IMR-90 (cell line): ENCODE measurements at regions not wholly inside any gene's neighbourhood (a gene's known extent, or its start where the extent isn't known, plus 50 kb on each side); places are given as distances from the start of the nearest gene placed in this dataset.

Source experiments
- ATAC-seq: fragments of 200-7000 bp; cut with Tn5 transposase; 2 replicates; pipeline ENCODE4 v1.9.1; 2020; ENCODE audit warnings: low read depth, mild to moderate bottlenecking, moderate library complexity
- BruUV-seq: library from RNA; stranded (reverse); fragments of 400-500 nt; replicated peaks from 2 replicates; lab custom pipeline; 2021; lab: Mats Ljungman, UMichigan
- CTCF ChIA-PET: fragments of 300-600 bp; formaldehyde crosslinking; extraction: SDS; loops from one replicate; lab custom pipeline; 2021; ENCODE audit warnings: antibody characterized with exemption; lab: Yijun Ruan, JAX
- POLR2A ChIA-PET: fragments of 300-600 bp; sonication (Branson Sonifier 250); formaldehyde crosslinking; loops from one replicate; lab custom pipeline; 2022; ENCODE audit warnings: antibody characterized with exemption; ENCODE audit not compliant: unreplicated experiment; lab: Charles Lee
- DNase-seq: peaks from one replicate; pipeline ENCODE4 v3.0.0; 2013
- H2AFZ ChIP-seq: replicated peaks from 2 replicates; pipeline ENCODE3; 2013; ENCODE audit warnings: low read length, mild to moderate bottlenecking; ENCODE audit not compliant: poor library complexity
- H2AK5ac ChIP-seq: 2 replicates; pipeline ENCODE4 v1.6.1; 2013; ENCODE audit warnings: low read depth, low read length, inconsistent platforms
- H2AK9ac ChIP-seq: replicated peaks from 2 replicates; pipeline ENCODE3; 2013; ENCODE audit warnings: mild to moderate bottlenecking, low read depth, low read length, moderate library complexity; ENCODE audit not compliant: poor library complexity
- H2BK120ac ChIP-seq: 2 replicates; pipeline ENCODE4 v1.6.1; 2013; ENCODE audit warnings: low read depth, low read length, inconsistent platforms
- H2BK15ac ChIP-seq: 3 replicates; pipeline ENCODE4 v1.6.1; 2013; ENCODE audit warnings: low read depth, low read length, inconsistent platforms
- H2BK20ac ChIP-seq: 2 replicates; pipeline ENCODE4 v1.6.1; 2013; ENCODE audit warnings: low read depth, mild to moderate bottlenecking, inconsistent platforms, low read length, moderate library complexity
- H2BK5ac ChIP-seq: 2 replicates; pipeline ENCODE4 v1.6.1; 2013; ENCODE audit warnings: mild to moderate bottlenecking, low read depth, low read length, inconsistent platforms; ENCODE audit not compliant: poor library complexity, severe bottlenecking
- H3K14ac ChIP-seq: replicated peaks from 2 replicates; pipeline ENCODE4 v1.6.1; 2013; ENCODE audit warnings: low read depth, low read length, inconsistent platforms
- H3K18ac ChIP-seq: 2 replicates; pipeline ENCODE4 v1.6.1; 2013; ENCODE audit warnings: low read depth, low read length, control low read depth
- H3K23ac ChIP-seq: 2 replicates; pipeline ENCODE4 v1.6.1; 2013; ENCODE audit warnings: low read depth, low read length, inconsistent platforms
- H3K27ac ChIP-seq: 2 replicates; pipeline ENCODE4 v1.5.1; 2013; ENCODE audit warnings: mild to moderate bottlenecking, control low read depth, low read length; ENCODE audit not compliant: insufficient read depth
- H3K27me3 ChIP-seq: 2 replicates; pipeline ENCODE4 v1.6.1; 2013; ENCODE audit warnings: low read length; ENCODE audit not compliant: control insufficient read depth, insufficient read depth
- H3K36me3 ChIP-seq: 2 replicates; pipeline ENCODE4 v1.6.1; 2013; ENCODE audit warnings: low read length, mixed read lengths; ENCODE audit not compliant: control insufficient read depth, insufficient read depth
- H3K4ac ChIP-seq: 2 replicates; pipeline ENCODE4 v1.6.1; 2013; ENCODE audit warnings: low read depth, low read length, inconsistent platforms
- H3K4me1 ChIP-seq: 2 replicates; pipeline ENCODE4 v1.6.1; 2013; ENCODE audit warnings: low read length, mixed read lengths; ENCODE audit not compliant: control insufficient read depth, insufficient read depth
- H3K4me2 ChIP-seq: 2 replicates; pipeline ENCODE4 v1.6.1; 2013; ENCODE audit warnings: low read depth, mild to moderate bottlenecking, control low read depth, low read length, moderate library complexity
- H3K4me3 ChIP-seq: 2 replicates; pipeline ENCODE4 v1.5.1; 2013; ENCODE audit warnings: low read depth, mild to moderate bottlenecking, control low read depth, low read length, moderate library complexity; ENCODE audit not compliant: insufficient read depth
- H3K56ac ChIP-seq: 2 replicates; pipeline ENCODE4 v1.6.1; 2013; ENCODE audit warnings: low read length, inconsistent platforms; ENCODE audit not compliant: insufficient read depth; ENCODE audit errors: extremely low read depth
- H3K79me1 ChIP-seq, 2 experiments: 2 replicates each; pipeline ENCODE4 v1.6.1; 2013; ENCODE audit warnings: low read length in 2 of 2, inconsistent platforms in 1 of 2, low read depth in 1 of 2
- H3K9ac ChIP-seq: 2 replicates; pipeline ENCODE4 v1.6.1; 2013; ENCODE audit warnings: low read depth, low read length, control low read depth
- H3K9me1 ChIP-seq: 2 replicates; pipeline ENCODE4 v1.6.1; 2013; ENCODE audit warnings: low read length, inconsistent platforms; ENCODE audit not compliant: insufficient read depth
- H3K9me3 ChIP-seq: 2 replicates; pipeline ENCODE4 v1.6.1; 2013; ENCODE audit warnings: low read length; ENCODE audit not compliant: control insufficient read depth, insufficient read depth
- H4K20me1 ChIP-seq: 2 replicates; pipeline ENCODE4 v1.6.1; 2013; ENCODE audit warnings: low read length, inconsistent platforms; ENCODE audit not compliant: insufficient read depth
- H4K5ac ChIP-seq: 2 replicates; pipeline ENCODE4 v1.6.1; 2013; ENCODE audit warnings: mild to moderate bottlenecking, low read depth, low read length, control low read depth
- H4K8ac ChIP-seq, 2 experiments: 2 replicates each; pipeline ENCODE4 v1.6.1; 2013; ENCODE audit warnings: low read depth in 2 of 2, low read length in 2 of 2, control low read depth in 1 of 2, inconsistent platforms in 1 of 2
- H4K91ac ChIP-seq: 2 replicates; pipeline ENCODE4 v1.6.1; 2013; ENCODE audit warnings: low read depth, low read length, inconsistent platforms; ENCODE audit not compliant: insufficient read depth
- BHLHE40 ChIP-seq: fragments of 150-350 bp; IDR thresholded peaks from 2 replicates; pipeline ENCODE4 v1.6.1; 2016; ENCODE audit warnings: mild to moderate bottlenecking, low read depth, low read length
- CEBPB ChIP-seq: IDR thresholded peaks from 2 replicates; pipeline ENCODE4 v1.6.1; 2012; ENCODE audit warnings: low read depth, low read length, improper control_type of control experiment
- CHD1 ChIP-seq: IDR thresholded peaks from 2 replicates; pipeline ENCODE4 v1.6.1; 2012; ENCODE audit warnings: low read depth, low read length, improper control_type of control experiment
- ELK1 ChIP-seq: fragments of 150-350 bp; IDR thresholded peaks from 2 replicates; pipeline ENCODE4 v1.6.1; 2016; ENCODE audit warnings: low read depth, mild to moderate bottlenecking, low read length, moderate library complexity, borderline replicate concordance
- FOS ChIP-seq: fragments of 150-350 bp; IDR thresholded peaks from 2 replicates; pipeline ENCODE4 v1.6.1; 2016; ENCODE audit warnings: low read depth, low read length
- MAFK ChIP-seq: IDR thresholded peaks from 2 replicates; pipeline ENCODE4 v1.6.1; 2012; ENCODE audit warnings: low read depth, low read length, improper control_type of control experiment
- MAZ ChIP-seq: IDR thresholded peaks from 2 replicates; pipeline ENCODE4 v1.6.1; 2012; ENCODE audit warnings: low read depth, mild to moderate bottlenecking, low read length, improper control_type of control experiment, moderate library complexity, borderline replicate concordance
- MXI1 ChIP-seq: IDR thresholded peaks from 2 replicates; pipeline ENCODE4 v1.6.1; 2012; ENCODE audit warnings: low read depth, mild to moderate bottlenecking, low read length, moderate library complexity, borderline replicate concordance
- NFE2L2 ChIP-seq: fragments of 150-350 bp; IDR thresholded peaks from 2 replicates; pipeline ENCODE4 v1.6.1; 2016; ENCODE audit warnings: low read depth, mild to moderate bottlenecking, low read length
- POLR2A ChIP-seq: IDR thresholded peaks from 2 replicates; pipeline ENCODE4 v1.6.1; 2012; ENCODE audit warnings: mild to moderate bottlenecking, low read depth, low read length
- RAD21 ChIP-seq: IDR thresholded peaks from 2 replicates; pipeline ENCODE4 v1.6.1; 2012; ENCODE audit warnings: low read length, improper control_type of control experiment
- RCOR1 ChIP-seq: IDR thresholded peaks from 2 replicates; pipeline ENCODE4 v1.6.1; 2012; ENCODE audit warnings: mild to moderate bottlenecking, low read length, improper control_type of control experiment; ENCODE audit not compliant: insufficient replicate concordance
- RFX5 ChIP-seq: IDR thresholded peaks from 2 replicates; pipeline ENCODE4 v1.8.0; 2012; ENCODE audit warnings: low read depth, mild to moderate bottlenecking, low read length, moderate library complexity
- SMC3 ChIP-seq: fragments of 150-350 bp; IDR thresholded peaks from 2 replicates; pipeline ENCODE4 v1.6.1; 2016; ENCODE audit warnings: low read depth, mild to moderate bottlenecking, antibody characterized with exemption, low read length, moderate library complexity
- WGBS, 2 experiments: methylation state at CpG; one replicate each; pipeline versions ENCODE4 v1.1.5 to v1.1.7; 2013; ENCODE audit warnings: missing lambda C conversion rate in 2 of 2; ENCODE audit not compliant: insufficient read length in 1 of 2; ENCODE audit errors: extremely low coverage in 2 of 2; 5-methylcytosine and 5-hydroxymethylcytosine counted together
- dilution Hi-C: fragments of 300-500 bp; cut with HindIII; formaldehyde crosslinking; loops from one replicate; pipeline ENCODE4 v1.14.3; 2018; ENCODE audit warnings: low sequenced_read_pairs; ENCODE audit not compliant: unreplicated experiment
- in situ Hi-C: fragments of 300-500 bp; cut with MboI; formaldehyde crosslinking; loops from 3 replicates; pipeline ENCODE4 v1.14.3; 2019; ENCODE audit warnings: low sequenced_read_pairs, inconsistent platforms, mixed read lengths
- intact Hi-C: fragments of 100-400 bp; cut with micrococcal nuclease; formaldehyde crosslinking; loops from 2 replicates; pipeline ENCODE4 v1.10.0; 2022
- TF ChIP-seq, protein P1 (sequence below): fragments of 150-350 bp; IDR thresholded peaks from 2 replicates; pipeline ENCODE4 v1.6.1; 2017; ENCODE audit warnings: mild to moderate bottlenecking, antibody characterized with exemption, low read length, low read depth
- TF ChIP-seq, protein P2 (sequence below): conservative IDR thresholded peaks from 2 replicates; pipeline ENCODE4 v1.5.1; 2012; ENCODE audit warnings: mild to moderate bottlenecking, low read depth, low read length, improper control_type of control experiment

- H3K4me1 ChIP-seq: no peaks in the 10 kb centered on the region
- in situ Hi-C loops (no loop called here), intact Hi-C loops (no loop called here), dilution Hi-C loops (no loop called here)
- BruUV-seq: no TSS peak
- no peak overlapping the region for H2AK9ac ChIP-seq
- no peak overlapping the region for H2AK5ac ChIP-seq
- H2AFZ ChIP-seq: no peak overlapping the region
- no peak overlapping the region for H4K91ac ChIP-seq
- ChIA-PET POLR2A (no interaction called here), CTCF (no interaction called here)
- WGBS, 2 experiments: no CpG with 5 or more reads among the region's 4 CpGs
- no peak for DNase-seq
- no peak overlapping the region for H3K4me3 ChIP-seq
- no peak for ATAC-seq
- H3K9me3 ChIP-seq: peaks cover 11% of the 10 kb centered on the region
- H3K9me1 ChIP-seq: no peaks in the 10 kb centered on the region
- H3K36me3 ChIP-seq: no peaks in the 10 kb centered on the region
- H2BK20ac ChIP-seq: no peak overlapping the region
- no peak overlapping the region for H4K8ac ChIP-seq
- H4K20me1 ChIP-seq: no peaks in the 10 kb centered on the region
- H3K27ac ChIP-seq: no peak overlapping the region
- no peaks in the 10 kb centered on the region for H3K27me3 ChIP-seq
- no peak overlapping the region for H3K18ac ChIP-seq
- no peak overlapping the region for H3K14ac ChIP-seq
- no peak overlapping the region for H3K9ac ChIP-seq
- no peak overlapping the region for H3K56ac ChIP-seq
- no peak overlapping the region for H3K23ac ChIP-seq
- H2BK15ac ChIP-seq: no peak overlapping the region
- H3K4ac ChIP-seq: no peak overlapping the region
- H3K4me2 ChIP-seq: no peak overlapping the region
- no peak for TF ChIP-seq FOS
- no peak for TF ChIP-seq MAFK
- TF ChIP-seq RFX5: no peak
- no peak for TF ChIP-seq BHLHE40
- TF ChIP-seq RCOR1: no peak
- no peak for TF ChIP-seq ELK1
- TF ChIP-seq, protein P1, sequence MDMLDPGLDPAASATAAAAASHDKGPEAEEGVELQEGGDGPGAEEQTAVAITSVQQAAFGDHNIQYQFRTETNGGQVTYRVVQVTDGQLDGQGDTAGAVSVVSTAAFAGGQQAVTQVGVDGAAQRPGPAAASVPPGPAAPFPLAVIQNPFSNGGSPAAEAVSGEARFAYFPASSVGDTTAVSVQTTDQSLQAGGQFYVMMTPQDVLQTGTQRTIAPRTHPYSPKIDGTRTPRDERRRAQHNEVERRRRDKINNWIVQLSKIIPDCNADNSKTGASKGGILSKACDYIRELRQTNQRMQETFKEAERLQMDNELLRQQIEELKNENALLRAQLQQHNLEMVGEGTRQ: no peak
- no peak for TF ChIP-seq RAD21
- no peak for TF ChIP-seq POLR2A
- TF ChIP-seq NFE2L2: no peak
- TF ChIP-seq CEBPB: no peak
- TF ChIP-seq CHD1: no peak
- no peak for TF ChIP-seq SMC3
- TF ChIP-seq MAZ: no peak
- TF ChIP-seq, protein P2, sequence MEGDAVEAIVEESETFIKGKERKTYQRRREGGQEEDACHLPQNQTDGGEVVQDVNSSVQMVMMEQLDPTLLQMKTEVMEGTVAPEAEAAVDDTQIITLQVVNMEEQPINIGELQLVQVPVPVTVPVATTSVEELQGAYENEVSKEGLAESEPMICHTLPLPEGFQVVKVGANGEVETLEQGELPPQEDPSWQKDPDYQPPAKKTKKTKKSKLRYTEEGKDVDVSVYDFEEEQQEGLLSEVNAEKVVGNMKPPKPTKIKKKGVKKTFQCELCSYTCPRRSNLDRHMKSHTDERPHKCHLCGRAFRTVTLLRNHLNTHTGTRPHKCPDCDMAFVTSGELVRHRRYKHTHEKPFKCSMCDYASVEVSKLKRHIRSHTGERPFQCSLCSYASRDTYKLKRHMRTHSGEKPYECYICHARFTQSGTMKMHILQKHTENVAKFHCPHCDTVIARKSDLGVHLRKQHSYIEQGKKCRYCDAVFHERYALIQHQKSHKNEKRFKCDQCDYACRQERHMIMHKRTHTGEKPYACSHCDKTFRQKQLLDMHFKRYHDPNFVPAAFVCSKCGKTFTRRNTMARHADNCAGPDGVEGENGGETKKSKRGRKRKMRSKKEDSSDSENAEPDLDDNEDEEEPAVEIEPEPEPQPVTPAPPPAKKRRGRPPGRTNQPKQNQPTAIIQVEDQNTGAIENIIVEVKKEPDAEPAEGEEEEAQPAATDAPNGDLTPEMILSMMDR: no peak
- no peak for TF ChIP-seq MXI1
- H3K79me1 ChIP-seq: no peaks in the 10 kb centered on the region
- no peak overlapping the region for H2BK120ac ChIP-seq
- no peak overlapping the region for H2BK5ac ChIP-seq
- no peak overlapping the region for H4K5ac ChIP-seq
Observed at GRCh38 chr12:97630875-97631274, 168.3 kb downstream of the RMST start.
